Ascending aorta (tissue), 2 donors: ENCODE measurements at regions not wholly inside any gene's neighbourhood (a gene's known extent, or its start where the extent isn't known, plus 50 kb on each side); places are given as distances from the start of the nearest gene placed in this dataset.
A peak's percentile ranks its signal among the peaks of the same experiment; 100 is the strongest.

Experiments
- DNase-seq, 2 donors: peaks; one replicate each; pipeline ENCODE4 v3.0.0-alpha.2; 2019; ENCODE audit warnings: low spot score in 2 of 2
- H3K27ac ChIP-seq, 2 donors: fragments of 200-600 bp; sonication (generic); one replicate each; pipeline ENCODE4 v1.5.1; 2016 to 2017; ENCODE audit warnings: mild to moderate bottlenecking in 1 of 2
- H3K27me3 ChIP-seq: fragments of 200-600 bp; sonication (generic); one replicate; pipeline ENCODE4 v1.5.1; 2017
- H3K36me3 ChIP-seq, 2 donors: fragments of 200-600 bp; sonication (generic); one replicate each; pipeline ENCODE4 v1.5.1; 2016
- H3K4me1 ChIP-seq, 2 donors: fragments of 200-600 bp; sonication (generic); one replicate each; pipeline ENCODE4 v1.5.1; 2016 to 2017; ENCODE audit warnings: mild to moderate bottlenecking in 1 of 2
- H3K4me3 ChIP-seq, 2 donors: fragments of 200-600 bp; sonication (generic); one replicate each; pipeline ENCODE4 v1.5.1; 2016 to 2017; ENCODE audit warnings: mild to moderate bottlenecking in 1 of 2
- H3K9me3 ChIP-seq, 2 donors: fragments of 200-600 bp; sonication (generic); one replicate each; pipeline ENCODE4 v1.5.1; 2016
- CTCF ChIP-seq, 3 experiments: fragments of 200-600 bp in 2 of 3; fragments of 450-650 bp in 1 of 3; sonication (generic) in 2 of 3; IDR thresholded peaks; one replicate each; pipeline ENCODE4 v1.5.1; 2016 to 2019; ENCODE audit warnings: antibody characterized with exemption in 3 of 3, mild to moderate bottlenecking in 1 of 3, moderate library complexity in 1 of 3
- intact Hi-C: fragments of 100-400 bp; cut with DNase I; formaldehyde crosslinking; loops from one replicate; pipeline ENCODE4 v1.15.1; 2023

GRCh38 chr10:91061187-91061586, 140.3 kb upstream of the ANKRD1 start:
- DNase-seq, result no peak

DNA sequence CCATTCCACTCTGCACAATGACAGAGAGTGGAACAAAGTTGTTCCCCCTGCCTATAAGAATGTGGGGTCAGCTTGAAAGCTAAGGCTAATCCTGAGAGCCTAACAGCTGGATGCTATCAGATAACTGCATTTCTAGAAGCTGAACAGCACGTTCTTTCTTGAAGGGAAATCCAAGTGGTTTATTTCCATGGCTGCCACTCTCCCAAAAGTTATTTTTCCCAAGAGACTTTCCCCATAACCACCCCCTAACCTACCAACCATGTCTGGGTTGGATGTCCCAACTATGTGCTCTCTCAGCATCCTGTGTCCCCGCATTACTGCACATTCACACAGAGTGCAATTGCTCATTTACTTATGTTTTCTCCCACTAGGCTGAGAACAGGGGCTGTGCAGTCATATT, 140.7 kb upstream of the ANKRD1 start:
- H3K27ac ChIP-seq, result peak overlapping the region in 1 of 2 donors; percentile 32
- no peak for TF ChIP-seq CTCF (IDR thresholded peaks at IDR 0.05)
- intact Hi-C loops, result no loop called here

More at GRCh38 chr10:91061187-91061586, 140.3 kb upstream of the ANKRD1 start:
- TF ChIP-seq CTCF (IDR thresholded peaks at IDR 0.05), result no peak
- Histone ChIP-seq H3K4me3 (no peak overlapping the region), H3K36me3 (no peaks in the 10 kb centered on the region), H3K9me3 (no peaks in the 10 kb centered on the region), H3K27ac (peak overlapping the region in 1 of 2 donors; percentile 32), H3K27me3 (no peaks in the 10 kb centered on the region), H3K4me1 (peaks cover 0 to 8% of the 10 kb centered on the region in 2 donors)
- intact Hi-C loops, result no loop called here

GRCh38 chr10:91062091-91062490, 141.2 kb upstream of the ANKRD1 start:
- intact Hi-C loops, result no loop called here
- H3K27me3 ChIP-seq, result no peaks in the 10 kb centered on the region
- H3K9me3 ChIP-seq, result no peaks in the 10 kb centered on the region
- H3K27ac ChIP-seq, result no peak overlapping the region
- H3K36me3 ChIP-seq, result no peaks in the 10 kb centered on the region
- DNase-seq, result no peak
- no peak for TF ChIP-seq CTCF (IDR thresholded peaks at IDR 0.05)
- H3K4me1 ChIP-seq, result peaks cover 0 to 8% of the 10 kb centered on the region in 2 donors
- H3K4me3 ChIP-seq, result no peak overlapping the region

More for the DNA sequence above, 140.7 kb upstream of the ANKRD1 start:
- Histone ChIP-seq H3K4me1 (peaks cover 0 to 8% of the 10 kb centered on the region in 2 donors), H3K36me3 (no peaks in the 10 kb centered on the region), H3K27me3 (no peaks in the 10 kb centered on the region), H3K9me3 (no peaks in the 10 kb centered on the region), H3K4me3 (no peak overlapping the region)
- no peak for DNase-seq

DNA sequence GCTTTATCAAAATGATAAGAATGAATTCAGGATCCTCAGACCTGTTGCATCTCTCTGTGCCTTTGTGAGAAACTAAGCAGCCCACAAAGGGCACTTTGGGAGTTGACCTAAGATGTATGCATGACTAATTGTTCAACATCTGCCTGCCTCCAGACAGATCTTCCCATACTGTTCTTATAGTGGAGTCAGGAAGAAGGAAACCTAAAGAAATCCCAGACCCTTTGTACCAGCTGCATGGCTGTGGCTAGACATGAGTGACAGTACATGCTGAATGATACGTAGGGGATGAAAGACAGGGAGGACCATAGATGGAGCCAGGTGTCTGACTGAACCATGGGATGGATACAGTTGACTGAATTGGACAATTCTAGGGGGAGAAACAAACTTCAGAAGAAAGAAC, 148.7 kb upstream of the PCGF5 start:
- H3K36me3 ChIP-seq, result no peaks in the 10 kb centered on the region
- TF ChIP-seq CTCF (IDR thresholded peaks at IDR 0.05), result no peak
- no peaks in the 10 kb centered on the region for H3K9me3 ChIP-seq
- no peak overlapping the region for H3K27ac ChIP-seq
- H3K4me1 ChIP-seq, result peaks cover 7% of the 10 kb centered on the region in 2 donors
- H3K27me3 ChIP-seq, result no peaks in the 10 kb centered on the region
- DNase-seq, result no peak
- H3K4me3 ChIP-seq, result no peak overlapping the region
- intact Hi-C loops, result no loop called here

GRCh38 chr10:91073286-91073979, 147.0 kb upstream of the PCGF5 start:
- H3K27ac ChIP-seq, result no peak overlapping the region
- no peak for DNase-seq
- no peak for TF ChIP-seq CTCF (IDR thresholded peaks at IDR 0.05)

More at GRCh38 chr10:91073286-91073979, 147.0 kb upstream of the PCGF5 start:
- intact Hi-C loops, result no loop called here
- Histone ChIP-seq H3K4me3 (no peak overlapping the region), H3K36me3 (no peaks in the 10 kb centered on the region), H3K27me3 (no peaks in the 10 kb centered on the region), H3K9me3 (no peaks in the 10 kb centered on the region), H3K4me1 (peaks cover 11 to 21% of the 10 kb centered on the region in 2 donors)
